K562 (cell line): ENCODE measurements at regions not wholly inside any gene's neighbourhood (a gene's known extent, or its start where the extent isn't known, plus 50 kb on each side); places are given as distances from the start of the nearest gene placed in this dataset.

Source experiments
- EZH2 ChIP-seq: IDR thresholded peaks from 2 replicates; pipeline ENCODE4 v1.6.1; 2012; ENCODE audit warnings: low read depth, mild to moderate bottlenecking, inconsistent platforms, low read length, borderline replicate concordance
- GABPB1 ChIP-seq: sonication (generic); formaldehyde crosslinking; IDR thresholded peaks from 2 replicates; pipeline ENCODE4 v1.8.0; 2022; ENCODE audit warnings: mild to moderate bottlenecking, missing genetic modification reagents
- GTF2E2 ChIP-seq: fragments of 200-800 bp; sonication (Bioruptor generic); IDR thresholded peaks from 2 replicates; pipeline ENCODE4 v1.6.1; 2016; ENCODE audit warnings: missing genetic modification characterization, missing compliant biosample characterization
- IFI16 ChIP-seq: fragments of 250-450 bp; sonication (Bioruptor Pico); IDR thresholded peaks from 2 replicates; pipeline ENCODE4 v2.1.2; 2022; ENCODE audit warnings: mild to moderate bottlenecking, inconsistent platforms
- MYC ChIP-seq, 2 experiments: fragments of 250-450 bp in 1 of 2; sonication (Bioruptor Pico) in 1 of 2; IDR thresholded peaks; 2 replicates each; pipeline versions ENCODE4 v1.5.1 to v1.6.1; 2012 to 2021; ENCODE audit warnings: low read depth in 2 of 2, borderline replicate concordance in 1 of 2, improper control_type of control experiment in 1 of 2, low read length in 1 of 2, mild to moderate bottlenecking in 1 of 2, moderate library complexity in 1 of 2
- PHF20 ChIP-seq: fragments of 450-650 bp; IDR thresholded peaks from 2 replicates; pipeline ENCODE4 v1.6.1; 2018; ENCODE audit not compliant: partially characterized antibody
- POLR2B ChIP-seq: fragments of 450-650 bp; IDR thresholded peaks from 2 replicates; pipeline ENCODE4 v1.6.1; 2018; ENCODE audit warnings: low read depth; ENCODE audit not compliant: partially characterized antibody
- SAFB ChIP-seq: fragments of 200-400 bp; formaldehyde crosslinking; IDR thresholded peaks from 2 replicates; pipeline ENCODE4 v1.6.1; 2017; ENCODE audit warnings: low read depth, low read length, borderline replicate concordance
- SMAD2 ChIP-seq: fragments of 150-350 bp; IDR thresholded peaks from 2 replicates; pipeline ENCODE4 v1.6.1; 2014; ENCODE audit warnings: low read depth, mild to moderate bottlenecking, low read length
- SRSF7 ChIP-seq: fragments of 200-400 bp; formaldehyde crosslinking; optimal IDR thresholded peaks from 2 replicates; pipeline ENCODE3; 2017; ENCODE audit warnings: mild to moderate bottlenecking, low read depth, low read length
- SRSF9 ChIP-seq: fragments of 200-400 bp; formaldehyde crosslinking; IDR thresholded peaks from 2 replicates; pipeline ENCODE4 v1.6.1; 2017; ENCODE audit warnings: low read depth, low read length, borderline replicate concordance
- TSC22D4 ChIP-seq: fragments of 450-650 bp; IDR thresholded peaks from 2 replicates; pipeline ENCODE4 v1.6.1; 2016; ENCODE audit warnings: missing genetic modification characterization, missing biosample characterization, control low read depth
- TF ChIP-seq, protein P1 (sequence below), 2 experiments: fragments of 200-800 bp in 1 of 2; sonication (Bioruptor generic) in 1 of 2; sonication (generic) in 1 of 2; formaldehyde crosslinking in 1 of 2; IDR thresholded peaks in 1 of 2; conservative IDR thresholded peaks in 1 of 2; 2 replicates each; pipeline versions ENCODE4 v1.5.0 to v1.6.1; 2016 to 2020; ENCODE audit warnings: missing compliant biosample characterization in 1 of 2, missing genetic modification characterization in 1 of 2, missing genetic modification reagents in 1 of 2
- TF ChIP-seq, protein P2 (sequence below): IDR thresholded peaks from 2 replicates; pipeline ENCODE4 v1.6.1; 2011; ENCODE audit warnings: borderline replicate concordance, low read depth, mild to moderate bottlenecking, moderate library complexity, low read length; ENCODE audit not compliant: insufficient read depth, poor library complexity, severe bottlenecking
- TF ChIP-seq, protein P3 (sequence below): fragments of 450-650 bp; formaldehyde crosslinking; IDR thresholded peaks from 2 replicates; pipeline ENCODE4 v1.4.0; 2020; ENCODE audit warnings: mild to moderate bottlenecking, mixed read lengths
- TF ChIP-seq, protein P4 (sequence below), 3 experiments: fragments of 200-800 bp in 1 of 3; fragments of 250-450 bp in 1 of 3; fragments of 450-650 bp in 1 of 3; sonication (Bioruptor Pico) in 1 of 3; sonication (Bioruptor generic) in 1 of 3; formaldehyde crosslinking in 1 of 3; IDR thresholded peaks; 2 replicates each; pipeline versions ENCODE4 v1.6.1 to v1.8.0; 2016 to 2022; ENCODE audit warnings: mild to moderate bottlenecking in 2 of 3, missing genetic modification characterization in 2 of 3, missing compliant biosample characterization in 1 of 3, moderate library complexity in 1 of 3

DNA sequence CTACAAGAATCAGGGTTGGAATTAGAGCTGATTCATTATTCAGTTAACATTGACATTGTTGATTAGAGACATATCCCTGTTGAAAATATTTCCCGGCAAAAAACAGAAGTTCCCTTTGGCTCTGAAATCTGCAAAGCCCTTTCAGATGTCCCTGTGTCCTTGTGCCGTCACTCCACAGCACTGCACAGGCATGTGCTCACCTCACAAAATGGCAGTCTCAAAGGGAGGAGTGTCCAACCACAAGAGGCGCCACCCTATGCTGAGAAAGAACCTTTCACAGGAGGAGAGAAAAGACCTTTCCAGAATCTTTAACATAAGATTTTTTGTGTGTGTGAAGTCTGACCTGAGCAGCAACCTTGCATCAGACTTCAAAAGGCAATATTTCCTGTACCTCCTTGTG lies 112.8 kb upstream of the PRSS3 start (continued):
- TF ChIP-seq SAFB (no peak), PHF20 (no peak), SRSF9 (no peak), MYC (IDR thresholded peaks at IDR 0.05; ENCODE audit: low read depth, low read length) (peak; percentile 86), MYC (CRISPR knock-in tag; IDR thresholded peaks at IDR 0.05; ENCODE audit: borderline replicate concordance, low read depth) (no peak), SMAD2 (no peak), TSC22D4 (tag) (no peak), IFI16 (CRISPR knock-in tag) (no peak), POLR2B (no peak), EZH2 (no peak), SRSF7 (no peak), GTF2E2 (tag) (no peak), GABPB1 (CRISPR knock-in tag) (no peak)
- TF ChIP-seq, protein P1, sequence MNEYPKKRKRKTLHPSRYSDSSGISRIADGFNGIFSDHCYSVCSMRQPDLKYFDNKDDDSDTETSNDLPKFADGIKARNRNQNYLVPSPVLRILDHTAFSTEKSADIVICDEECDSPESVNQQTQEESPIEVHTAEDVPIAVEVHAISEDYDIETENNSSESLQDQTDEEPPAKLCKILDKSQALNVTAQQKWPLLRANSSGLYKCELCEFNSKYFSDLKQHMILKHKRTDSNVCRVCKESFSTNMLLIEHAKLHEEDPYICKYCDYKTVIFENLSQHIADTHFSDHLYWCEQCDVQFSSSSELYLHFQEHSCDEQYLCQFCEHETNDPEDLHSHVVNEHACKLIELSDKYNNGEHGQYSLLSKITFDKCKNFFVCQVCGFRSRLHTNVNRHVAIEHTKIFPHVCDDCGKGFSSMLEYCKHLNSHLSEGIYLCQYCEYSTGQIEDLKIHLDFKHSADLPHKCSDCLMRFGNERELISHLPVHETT (CRISPR knock-in tag; conservative IDR thresholded peaks at IDR 0.05 in 1 of 2, IDR thresholded peaks at IDR 0.05 in 1 of 2) = no peak
- TF ChIP-seq, protein P2, sequence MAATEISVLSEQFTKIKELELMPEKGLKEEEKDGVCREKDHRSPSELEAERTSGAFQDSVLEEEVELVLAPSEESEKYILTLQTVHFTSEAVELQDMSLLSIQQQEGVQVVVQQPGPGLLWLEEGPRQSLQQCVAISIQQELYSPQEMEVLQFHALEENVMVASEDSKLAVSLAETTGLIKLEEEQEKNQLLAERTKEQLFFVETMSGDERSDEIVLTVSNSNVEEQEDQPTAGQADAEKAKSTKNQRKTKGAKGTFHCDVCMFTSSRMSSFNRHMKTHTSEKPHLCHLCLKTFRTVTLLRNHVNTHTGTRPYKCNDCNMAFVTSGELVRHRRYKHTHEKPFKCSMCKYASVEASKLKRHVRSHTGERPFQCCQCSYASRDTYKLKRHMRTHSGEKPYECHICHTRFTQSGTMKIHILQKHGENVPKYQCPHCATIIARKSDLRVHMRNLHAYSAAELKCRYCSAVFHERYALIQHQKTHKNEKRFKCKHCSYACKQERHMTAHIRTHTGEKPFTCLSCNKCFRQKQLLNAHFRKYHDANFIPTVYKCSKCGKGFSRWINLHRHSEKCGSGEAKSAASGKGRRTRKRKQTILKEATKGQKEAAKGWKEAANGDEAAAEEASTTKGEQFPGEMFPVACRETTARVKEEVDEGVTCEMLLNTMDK = no peak
- TF ChIP-seq, protein P3, sequence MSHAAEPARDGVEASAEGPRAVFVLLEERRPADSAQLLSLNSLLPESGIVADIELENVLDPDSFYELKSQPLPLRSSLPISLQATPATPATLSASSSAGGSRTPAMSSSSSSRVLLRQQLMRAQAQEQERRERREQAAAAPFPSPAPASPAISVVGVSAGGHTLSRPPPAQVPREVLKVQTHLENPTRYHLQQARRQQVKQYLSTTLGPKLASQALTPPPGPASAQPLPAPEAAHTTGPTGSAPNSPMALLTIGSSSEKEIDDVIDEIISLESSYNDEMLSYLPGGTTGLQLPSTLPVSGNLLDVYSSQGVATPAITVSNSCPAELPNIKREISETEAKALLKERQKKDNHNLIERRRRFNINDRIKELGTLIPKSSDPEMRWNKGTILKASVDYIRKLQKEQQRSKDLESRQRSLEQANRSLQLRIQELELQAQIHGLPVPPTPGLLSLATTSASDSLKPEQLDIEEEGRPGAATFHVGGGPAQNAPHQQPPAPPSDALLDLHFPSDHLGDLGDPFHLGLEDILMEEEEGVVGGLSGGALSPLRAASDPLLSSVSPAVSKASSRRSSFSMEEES = no peak
- TF ChIP-seq, protein P4, sequence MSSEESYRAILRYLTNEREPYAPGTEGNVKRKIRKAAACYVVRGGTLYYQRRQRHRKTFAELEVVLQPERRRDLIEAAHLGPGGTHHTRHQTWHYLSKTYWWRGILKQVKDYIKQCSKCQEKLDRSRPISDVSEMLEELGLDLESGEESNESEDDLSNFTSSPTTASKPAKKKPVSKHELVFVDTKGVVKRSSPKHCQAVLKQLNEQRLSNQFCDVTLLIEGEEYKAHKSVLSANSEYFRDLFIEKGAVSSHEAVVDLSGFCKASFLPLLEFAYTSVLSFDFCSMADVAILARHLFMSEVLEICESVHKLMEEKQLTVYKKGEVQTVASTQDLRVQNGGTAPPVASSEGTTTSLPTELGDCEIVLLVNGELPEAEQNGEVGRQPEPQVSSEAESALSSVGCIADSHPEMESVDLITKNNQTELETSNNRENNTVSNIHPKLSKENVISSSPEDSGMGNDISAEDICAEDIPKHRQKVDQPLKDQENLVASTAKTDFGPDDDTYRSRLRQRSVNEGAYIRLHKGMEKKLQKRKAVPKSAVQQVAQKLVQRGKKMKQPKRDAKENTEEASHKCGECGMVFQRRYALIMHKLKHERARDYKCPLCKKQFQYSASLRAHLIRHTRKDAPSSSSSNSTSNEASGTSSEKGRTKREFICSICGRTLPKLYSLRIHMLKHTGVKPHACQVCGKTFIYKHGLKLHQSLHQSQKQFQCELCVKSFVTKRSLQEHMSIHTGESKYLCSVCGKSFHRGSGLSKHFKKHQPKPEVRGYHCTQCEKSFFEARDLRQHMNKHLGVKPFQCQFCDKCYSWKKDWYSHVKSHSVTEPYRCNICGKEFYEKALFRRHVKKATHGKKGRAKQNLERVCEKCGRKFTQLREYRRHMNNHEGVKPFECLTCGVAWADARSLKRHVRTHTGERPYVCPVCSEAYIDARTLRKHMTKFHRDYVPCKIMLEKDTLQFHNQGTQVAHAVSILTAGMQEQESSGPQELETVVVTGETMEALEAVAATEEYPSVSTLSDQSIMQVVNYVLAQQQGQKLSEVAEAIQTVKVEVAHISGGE (CRISPR knock-in tag; IDR thresholded peaks at IDR 0.05) = 0 out of 6 replicates have a peak, but pooled peaks of 1 of the 3 experiments have one; percentile 20
